NCI-H774 (cell line): ENCODE measurements at regions not wholly inside any gene's neighbourhood (a gene's known extent, or its start where the extent isn't known, plus 50 kb on each side); places are given as distances from the start of the nearest gene placed in this dataset.
"Not testable (repeated sequence)": the region's sequence is repeated elsewhere in the genome, so short reads cannot be mapped to it uniquely, and the experiment has no call there.

Experiments used
- DNase-seq: peaks from one replicate; lab custom pipeline; 2025; lab: John Stamatoyannopoulos, UW

GRCh38 chr12:47373554-47374150 lies 293.9 kb upstream of the AMIGO2 start:
- DNase-seq: no peak

GRCh38 chr12:47370421-47370820 lies 290.7 kb upstream of the AMIGO2 start:
- DNase-seq: no peak

GRCh38 chr12:47369085-47369484 lies 289.3 kb upstream of the AMIGO2 start:
- no peak for DNase-seq

DNA sequence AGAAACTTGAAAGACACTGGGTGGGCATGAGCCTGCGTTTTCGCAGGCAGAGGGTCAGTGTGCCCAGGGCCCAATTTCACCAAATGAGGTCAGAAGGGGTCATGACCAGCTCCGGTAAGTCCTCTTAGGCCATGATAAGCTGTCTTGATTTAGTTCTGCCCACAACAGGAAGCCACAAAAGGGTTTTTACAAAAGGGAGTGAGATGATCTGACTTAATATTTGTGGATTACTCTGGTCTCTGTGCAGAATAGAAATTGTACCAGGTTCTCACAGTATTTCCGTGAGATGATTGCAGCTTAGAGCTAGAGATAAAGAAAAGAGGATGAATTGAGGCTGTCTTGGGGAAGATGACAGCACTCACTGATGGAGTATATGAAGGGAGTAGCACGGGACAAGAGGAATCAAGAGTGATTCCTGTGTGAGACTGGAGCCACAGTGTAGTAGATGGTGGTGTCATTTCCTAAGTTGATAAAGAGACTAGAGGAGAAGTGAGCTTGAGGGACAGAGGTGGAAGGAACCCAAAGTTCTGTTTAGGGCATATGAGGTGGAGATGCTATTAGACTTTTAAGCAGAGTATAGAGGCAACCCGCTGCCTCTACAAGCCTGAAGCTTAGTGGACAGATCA lies 288.3 kb upstream of the AMIGO2 start:
- no peak for DNase-seq

DNA sequence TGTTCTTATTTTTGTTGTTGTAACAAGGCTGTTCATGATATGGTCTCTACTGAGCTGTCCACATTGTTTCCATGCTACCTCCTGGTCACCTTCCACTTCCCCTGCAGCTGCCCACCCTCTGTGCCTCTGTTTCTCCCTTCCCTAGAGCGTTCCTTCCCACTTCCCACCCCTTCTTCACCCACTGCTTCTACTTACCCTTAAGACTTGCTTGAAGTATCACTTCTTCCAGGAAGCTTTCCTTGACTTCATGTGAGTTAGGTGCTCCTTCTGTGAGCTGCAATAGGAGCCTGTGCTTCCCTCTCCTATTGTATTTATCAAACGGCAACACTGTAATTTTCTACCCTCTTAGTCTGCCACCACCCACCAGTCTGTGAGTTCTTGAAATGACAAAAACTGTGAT lies 286.8 kb upstream of the AMIGO2 start:
- no peak for DNase-seq

- DNase-seq: no peak
Measured at GRCh38 chr12:47366157-47366556, 286.4 kb upstream of the AMIGO2 start.

DNA sequence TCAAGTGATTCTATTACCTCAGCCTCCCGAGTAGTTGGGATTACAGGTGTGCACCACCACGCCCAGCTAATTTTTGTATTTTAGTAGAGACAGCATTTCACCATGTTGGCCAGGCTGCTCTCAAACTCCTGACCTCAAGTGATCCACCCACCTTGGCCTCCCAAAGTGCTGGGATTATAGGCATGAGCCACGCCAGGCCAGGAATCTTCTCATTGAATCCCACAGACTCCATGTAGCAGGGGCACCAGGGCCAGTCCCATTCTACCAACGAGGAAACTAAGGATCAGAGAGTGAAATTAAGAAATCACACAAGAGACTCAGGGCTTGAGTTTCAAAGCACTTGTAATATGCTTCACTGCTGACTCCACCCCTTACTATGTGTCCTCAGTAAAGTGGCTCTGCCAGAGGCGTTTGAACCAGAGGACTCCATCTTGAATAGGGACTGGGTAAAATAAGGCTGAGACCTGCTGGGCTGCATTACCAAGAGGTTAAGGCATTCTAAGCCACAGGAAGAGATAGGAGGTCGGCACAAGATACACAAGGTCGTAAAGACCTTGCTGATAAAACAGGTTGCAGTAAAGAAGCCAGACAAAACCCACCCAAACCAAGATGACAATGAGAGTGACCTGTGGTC lies 285.8 kb upstream of the AMIGO2 start:
- not testable (repeated sequence) for DNase-seq

GRCh38 chr12:47364261-47364660 lies 284.5 kb upstream of the AMIGO2 start:
- no peak for DNase-seq

DNA sequence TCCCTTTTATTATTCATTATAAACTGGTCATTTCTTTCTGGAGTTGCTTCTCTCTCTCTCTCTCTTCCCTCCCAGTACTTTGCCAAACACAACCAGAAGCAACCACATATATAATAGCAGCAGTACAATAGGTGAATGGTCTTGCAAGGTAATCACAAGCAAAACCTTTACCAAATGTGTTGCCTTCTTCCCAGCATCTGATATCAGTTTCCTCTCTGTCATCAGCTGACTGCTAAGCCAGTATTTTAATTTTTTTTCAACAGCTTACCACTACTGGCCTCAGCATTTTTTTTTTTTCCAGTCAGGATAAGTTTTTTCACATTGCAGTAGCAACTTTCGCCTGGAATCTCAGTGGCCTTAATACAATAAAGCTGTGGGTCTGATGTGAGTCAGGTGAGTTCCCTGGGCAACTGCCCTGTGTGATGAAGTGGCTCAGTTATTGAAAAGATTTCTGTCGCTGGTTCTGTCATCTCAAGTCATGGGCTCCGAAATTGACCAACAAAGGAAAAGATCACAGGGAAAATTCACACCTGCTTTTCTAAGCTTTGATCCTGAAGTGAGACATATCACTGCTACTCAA lies 282.5 kb upstream of the AMIGO2 start:
- no peak for DNase-seq

GRCh38 chr12:47361389-47362021 lies 281.7 kb upstream of the AMIGO2 start:
- no peak for DNase-seq

DNA sequence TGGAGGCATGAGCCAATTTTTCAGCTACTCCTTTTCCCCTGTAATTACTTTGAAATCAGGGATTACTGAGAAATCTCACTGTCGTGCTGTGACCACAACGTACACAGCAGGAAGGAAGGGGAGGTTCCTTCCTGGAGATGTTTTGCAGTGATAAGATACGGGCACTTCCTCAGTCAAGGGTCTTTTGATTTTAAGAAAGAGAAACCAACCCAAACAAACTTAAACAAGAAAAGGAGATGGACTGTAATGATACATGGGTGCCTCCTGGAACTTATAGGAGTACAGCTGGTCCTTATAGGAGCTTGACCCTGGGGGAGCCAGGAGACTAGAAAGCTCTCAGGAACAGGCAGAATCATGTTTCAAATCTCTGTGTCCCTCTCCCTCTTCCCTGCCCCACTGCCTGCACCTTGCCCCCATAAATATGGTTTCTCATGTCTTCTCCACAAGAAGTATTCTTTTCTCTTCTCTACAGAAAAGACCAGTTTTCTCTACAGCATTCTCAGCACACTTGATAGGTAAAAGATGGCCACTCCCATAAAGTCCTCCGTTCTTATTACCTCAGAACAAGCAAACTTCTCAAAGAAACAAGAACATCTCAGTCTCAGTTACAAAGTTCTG lies 281.1 kb upstream of the AMIGO2 start:
- no peak for DNase-seq

DNA sequence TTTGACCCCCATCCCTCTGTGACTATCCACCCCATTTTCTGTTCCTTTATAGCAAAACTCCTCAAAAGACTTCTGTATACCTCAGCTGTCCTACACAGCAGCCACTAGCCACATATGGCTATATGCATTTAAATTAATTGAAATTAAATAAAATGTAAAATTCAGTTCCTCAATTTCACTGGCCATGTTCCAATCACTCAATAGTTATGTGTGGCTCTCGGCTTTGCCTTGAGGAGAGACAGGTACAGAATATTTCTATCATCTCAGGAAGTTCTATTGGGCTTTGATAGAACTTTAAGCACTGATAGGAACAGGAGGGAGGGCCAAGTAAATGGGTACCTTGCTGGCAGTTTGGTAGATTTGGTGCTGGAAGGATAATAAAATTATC lies 280.3 kb upstream of the AMIGO2 start:
- no peak for DNase-seq

GRCh38 chr12:47359310-47360092 lies 279.7 kb upstream of the AMIGO2 start:
- DNase-seq: no peak

- not testable (repeated sequence) for DNase-seq
Measured at GRCh38 chr12:47357006-47357405, 277.2 kb upstream of the AMIGO2 start.

GRCh38 chr12:47356129-47356700 lies 276.5 kb upstream of the AMIGO2 start:
- no peak for DNase-seq

DNA sequence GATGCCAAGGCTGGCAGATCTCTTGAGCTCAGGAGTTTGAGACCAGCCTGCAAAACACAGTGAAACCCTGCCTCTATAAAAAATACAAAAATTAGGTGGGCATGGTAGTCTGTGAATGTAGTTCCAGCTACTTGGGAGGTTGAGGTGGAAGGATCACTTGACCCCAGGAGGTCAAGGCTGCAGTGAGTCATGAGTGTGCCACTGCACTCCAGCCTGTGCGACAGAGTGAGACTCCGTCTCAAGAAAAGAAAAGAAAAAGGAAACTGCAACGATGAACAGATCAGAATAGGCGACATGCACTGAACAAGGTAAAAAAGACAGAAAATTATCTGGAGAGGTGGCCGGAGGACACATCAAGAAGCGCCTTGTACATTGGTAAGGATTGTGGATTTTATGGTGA lies 273.7 kb upstream of the AMIGO2 start:
- DNase-seq: no peak

DNA sequence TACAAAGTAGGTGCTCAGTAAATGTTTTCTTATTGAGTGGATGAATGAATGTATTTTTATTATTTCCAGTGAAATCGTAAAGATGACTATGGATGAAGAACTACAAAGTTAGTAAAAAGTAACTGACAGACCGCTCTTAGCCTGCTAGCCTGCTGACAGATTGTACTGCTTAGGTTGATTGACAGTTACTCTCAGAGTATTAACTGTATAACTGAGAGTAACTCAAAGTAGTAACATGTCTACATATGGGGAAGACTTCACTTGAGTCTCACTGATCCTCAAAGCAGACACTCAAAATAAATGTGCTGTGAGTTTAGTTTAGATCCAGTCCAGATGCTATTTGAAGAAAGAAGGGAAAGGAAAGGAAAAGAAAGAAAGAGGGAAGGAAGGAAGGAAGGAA lies 272.3 kb upstream of the AMIGO2 start:
- DNase-seq: no peak

DNA sequence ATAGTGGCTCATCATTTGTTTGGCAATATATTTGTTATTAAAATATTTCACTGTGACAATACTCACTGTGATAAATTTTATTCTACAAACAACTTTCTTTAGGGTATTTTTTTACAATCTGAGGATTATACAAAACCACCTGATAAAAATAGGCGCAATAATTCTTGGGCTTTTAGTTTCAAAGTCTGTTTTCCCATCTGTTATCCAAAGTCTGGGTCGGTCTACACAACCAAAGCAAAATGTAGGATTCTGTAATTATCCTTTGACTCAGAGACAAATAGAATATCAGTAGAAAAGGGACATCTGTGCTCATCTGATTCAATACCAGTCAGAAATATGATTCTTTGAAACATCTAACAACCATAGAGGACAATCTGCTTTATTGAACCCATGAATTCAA lies 271.8 kb upstream of the AMIGO2 start:
- no peak for DNase-seq

DNA sequence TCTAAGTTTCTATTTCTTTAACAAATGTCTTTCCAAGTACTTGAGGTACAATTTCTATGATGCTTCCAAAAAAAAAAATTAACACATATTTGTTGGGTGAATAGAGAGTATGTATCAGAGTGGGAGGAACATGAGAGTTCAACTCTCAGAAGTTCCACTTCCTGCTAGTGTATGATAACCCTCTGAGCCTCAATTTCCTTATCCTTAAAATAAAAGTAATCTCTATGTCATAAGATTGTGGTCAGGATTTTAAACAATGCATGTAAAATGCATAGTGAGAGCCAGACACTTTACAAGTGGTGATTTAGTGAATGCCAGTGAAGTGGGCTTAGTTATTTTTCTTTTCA lies 270.3 kb upstream of the AMIGO2 start:
- no peak for DNase-seq

GRCh38 chr12:47349137-47350061 lies 269.6 kb upstream of the AMIGO2 start:
- no peak for DNase-seq
